ENCODE measurements at regions not wholly inside any gene's neighbourhood (a gene's known extent, or its start where the extent isn't known, plus 50 kb on each side); places are given as distances from the start of the nearest gene placed in this dataset.

- no peak for DNase-seq (ENCODE audit: low read depth)
These were observed 189.5 kb downstream of the UNC5CL start for GRCh38 chr6:40849546-40849945.

- DNase-seq (ENCODE audit: low read depth) = no peak
These were observed 190.0 kb downstream of the UNC5CL start for GRCh38 chr6:40848868-40849514.

GRCh38 chr6:40848038-40848437 is 191.0 kb downstream of the UNC5CL start:
- no peak for DNase-seq (ENCODE audit: low read depth)

- peak; percentile 18 for DNase-seq (ENCODE audit: low read depth)
These were observed 193.5 kb downstream of the UNC5CL start for GRCh38 chr6:40845553-40845952.

GRCh38 chr6:40844246-40844645 is 194.8 kb downstream of the UNC5CL start:
- DNase-seq (ENCODE audit: low read depth) = no peak

- no peak for DNase-seq (ENCODE audit: low read depth)
These were observed 197.3 kb downstream of the UNC5CL start for GRCh38 chr6:40841721-40842120.

GRCh38 chr6:40832691-40833090 is 206.3 kb downstream of the UNC5CL start:
- no peak for DNase-seq (ENCODE audit: low read depth)

GRCh38 chr6:40831381-40831780 is 207.6 kb downstream of the UNC5CL start:
- DNase-seq (ENCODE audit: low read depth) = no peak

GRCh38 chr6:40825102-40825501 is 213.9 kb downstream of the UNC5CL start:
- DNase-seq (ENCODE audit: low read depth) = no peak

- peak; percentile 25 for DNase-seq (ENCODE audit: low read depth)
These were observed 214.8 kb downstream of the UNC5CL start for GRCh38 chr6:40823917-40824891.

GRCh38 chr6:40822619-40823018 is 216.4 kb downstream of the UNC5CL start:
- DNase-seq (ENCODE audit: low read depth) = no peak

GRCh38 chr6:40819182-40819834 is 219.7 kb downstream of the UNC5CL start:
- DNase-seq (ENCODE audit: low read depth) = no peak

- peak; percentile 56 for DNase-seq (ENCODE audit: low read depth)
These were observed 221.7 kb downstream of the UNC5CL start for GRCh38 chr6:40817369-40817768.

- peak; percentile 68 for DNase-seq (ENCODE audit: low read depth)
These were observed 222.4 kb downstream of the UNC5CL start for GRCh38 chr6:40816601-40817000.

- no peak for DNase-seq (ENCODE audit: low read depth)
These were observed 223.3 kb downstream of the UNC5CL start for GRCh38 chr6:40815731-40816130.

- no peak for DNase-seq (ENCODE audit: low read depth)
These were observed 223.0 kb upstream of the LRFN2 start for GRCh38 chr6:40810171-40810570.

GRCh38 chr6:40809627-40810026 is 222.5 kb upstream of the LRFN2 start:
- DNase-seq (ENCODE audit: low read depth) = peak; percentile 9

- DNase-seq (ENCODE audit: low read depth) = peak; percentile 13
These were observed 220.3 kb upstream of the LRFN2 start for GRCh38 chr6:40807484-40807883.

GRCh38 chr6:40806256-40806864 is 219.2 kb upstream of the LRFN2 start:
- DNase-seq (ENCODE audit: low read depth) = no peak

- no peak for DNase-seq (ENCODE audit: low read depth)
These were observed 218.2 kb upstream of the LRFN2 start for GRCh38 chr6:40805336-40805735.

GRCh38 chr6:40804905-40805304 is 217.7 kb upstream of the LRFN2 start:
- no peak for DNase-seq (ENCODE audit: low read depth)

Data from myocyte (in vitro differentiated cells).